DMS53 treated with DMSO at 0.1 percent for 48 hours (cell line): ENCODE measurements at regions not wholly inside any gene's neighbourhood (a gene's known extent, or its start where the extent isn't known, plus 50 kb on each side); places are given as distances from the start of the nearest gene placed in this dataset.
"Not testable (repeated sequence)": the region's sequence is repeated elsewhere in the genome, so short reads cannot be mapped to it uniquely, and the experiment has no call there.

Experiments
- DNase-seq: peaks from one replicate; lab custom pipeline; 2025; ENCODE audit not compliant: unreplicated experiment; lab: John Stamatoyannopoulos, UW

DNA sequence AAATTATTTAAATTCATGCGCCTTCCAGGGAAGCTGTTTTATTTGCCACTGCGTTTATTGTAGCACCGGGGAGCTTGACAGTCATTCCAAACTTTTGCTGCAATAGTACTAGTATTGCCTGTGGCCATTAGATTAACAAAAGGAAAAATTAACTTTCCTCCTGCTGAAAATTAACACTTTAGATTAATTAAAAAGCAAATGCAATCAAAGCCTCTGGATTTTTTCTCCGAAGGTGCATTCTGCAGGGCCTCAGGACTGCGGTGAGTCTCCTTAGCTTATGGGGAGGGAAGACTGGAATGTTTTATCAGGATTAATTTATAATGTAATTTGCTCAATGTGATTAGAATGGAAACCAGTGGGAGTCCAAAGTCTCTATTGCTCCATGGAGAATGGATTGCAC is 456.4 kb upstream of the CFAP20DC start:
- DNase-seq = no peak

DNA sequence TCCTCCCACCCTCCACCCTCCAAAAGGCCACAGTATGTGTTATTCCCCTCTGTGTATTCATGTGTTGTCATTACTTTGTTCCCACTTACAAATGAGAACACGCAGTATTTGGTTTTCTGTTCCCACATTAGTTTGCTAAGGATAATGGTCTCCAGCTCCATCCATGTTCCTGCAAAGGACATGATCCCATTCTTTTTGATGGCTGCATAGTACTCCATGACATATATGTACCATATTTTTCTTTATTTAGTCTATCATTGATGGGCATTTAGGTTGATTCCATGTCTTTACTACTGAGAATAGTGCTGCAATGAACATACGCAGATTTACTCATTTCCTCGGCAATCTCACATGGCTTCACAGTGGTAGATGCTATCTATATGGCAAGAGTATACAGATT is 453.6 kb upstream of the CFAP20DC start:
- no peak for DNase-seq

GRCh38 chr3:59502806-59503205 is 453.0 kb upstream of the CFAP20DC start:
- DNase-seq = no peak

- DNase-seq = no peak
Observed at GRCh38 chr3:59499954-59500353, 450.1 kb upstream of the CFAP20DC start.

DNA sequence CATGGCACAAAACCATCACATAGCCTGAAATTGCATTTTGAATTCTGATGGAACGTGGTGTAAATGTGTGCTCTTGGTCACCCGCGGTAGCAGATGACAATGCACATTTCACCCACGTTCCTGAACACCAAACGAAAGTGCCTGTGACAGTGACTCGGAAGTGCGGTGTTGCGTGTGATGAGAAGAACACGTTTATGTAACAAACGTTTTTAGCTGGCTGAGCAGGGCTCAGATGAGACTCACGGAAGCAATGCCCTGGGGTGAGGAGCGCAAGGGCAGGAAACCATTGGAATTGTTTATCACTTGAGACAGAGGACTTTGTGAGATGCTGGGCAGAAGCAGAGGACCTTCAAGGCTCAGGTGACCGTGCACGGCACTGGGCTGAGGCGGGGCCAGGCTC is 449.2 kb upstream of the CFAP20DC start:
- DNase-seq = no peak

DNA sequence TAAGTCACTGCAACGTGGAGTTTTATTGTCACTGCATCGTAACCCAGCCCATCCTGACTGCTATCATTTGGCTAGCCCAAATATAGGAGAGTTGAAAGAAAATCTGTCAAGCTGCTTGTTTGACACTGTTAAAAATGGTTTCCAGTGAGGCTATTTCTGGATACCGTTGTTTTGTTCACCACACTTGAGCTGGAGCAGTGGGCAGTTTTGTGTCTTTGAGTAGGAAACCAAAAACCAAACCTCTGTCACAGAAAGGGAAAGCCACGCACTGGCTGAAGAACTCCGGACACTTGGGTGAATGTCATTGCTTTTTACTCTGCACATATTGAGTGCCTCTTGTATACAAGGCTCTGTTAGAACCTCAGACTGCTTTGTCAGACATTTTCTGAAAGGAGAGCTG is 446.4 kb upstream of the CFAP20DC start:
- DNase-seq = no peak

DNA sequence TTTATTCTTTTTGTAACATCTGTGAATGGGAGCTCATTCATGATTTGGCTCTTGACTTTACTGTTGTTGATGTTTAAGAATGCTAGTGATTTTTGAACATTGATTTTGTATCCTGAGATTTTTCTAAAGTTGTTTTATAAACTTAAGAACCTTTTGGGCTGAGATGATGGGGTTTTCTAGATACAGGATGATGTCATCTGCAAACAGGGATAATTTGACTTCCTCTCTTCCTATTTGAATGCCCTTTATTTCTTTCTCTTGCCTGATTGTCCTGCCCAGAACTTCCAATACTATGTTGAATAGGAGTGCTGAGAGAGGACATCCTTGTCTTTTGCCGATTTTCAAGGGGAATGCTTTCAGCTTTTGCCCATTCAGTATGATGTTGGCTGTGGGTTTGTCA is 445.1 kb upstream of the CFAP20DC start:
- DNase-seq = not testable (repeated sequence)

DNA sequence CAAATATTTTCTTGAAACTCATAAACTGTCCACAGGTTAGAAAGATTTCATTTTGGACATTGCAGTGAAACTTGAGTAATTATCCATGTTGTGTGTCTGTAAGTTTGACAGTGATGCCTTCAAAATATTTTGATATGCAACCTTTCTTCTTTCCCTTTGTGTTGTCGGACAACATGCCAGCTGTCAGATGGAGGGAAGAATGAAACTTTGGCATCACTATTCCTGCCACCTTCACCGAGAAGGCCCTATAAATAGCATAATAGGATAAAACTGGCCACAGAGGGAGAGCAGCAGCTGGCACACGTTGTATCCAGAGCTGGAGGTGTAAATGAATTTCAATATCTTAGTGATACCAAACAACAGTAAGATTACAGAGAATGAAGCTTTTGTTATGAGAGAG is 436.7 kb upstream of the CFAP20DC start:
- DNase-seq = no peak

DNA sequence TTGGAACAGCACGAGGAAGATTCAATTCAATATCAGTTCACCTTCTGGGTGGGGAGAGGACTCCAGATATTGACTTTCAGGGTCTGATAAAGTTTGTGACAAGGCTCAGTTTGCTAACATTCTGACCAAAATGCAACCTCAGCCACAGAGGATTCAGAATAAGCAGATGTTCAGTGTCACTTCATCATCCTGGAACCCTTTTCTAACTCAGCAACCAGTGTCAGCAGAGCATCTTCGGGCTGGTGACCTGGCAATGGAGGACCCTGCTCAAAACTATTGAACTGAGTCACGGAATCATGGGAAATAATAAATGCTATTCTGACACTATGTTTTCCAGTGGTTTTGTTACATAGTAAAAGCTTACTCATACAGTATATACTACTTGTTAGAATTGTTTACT is 433.4 kb upstream of the CFAP20DC start:
- no peak for DNase-seq

- DNase-seq = no peak
Observed at GRCh38 chr3:59482684-59483083, 432.9 kb upstream of the CFAP20DC start.

- no peak for DNase-seq
Observed at GRCh38 chr3:59481776-59482400, 432.1 kb upstream of the CFAP20DC start.

DNA sequence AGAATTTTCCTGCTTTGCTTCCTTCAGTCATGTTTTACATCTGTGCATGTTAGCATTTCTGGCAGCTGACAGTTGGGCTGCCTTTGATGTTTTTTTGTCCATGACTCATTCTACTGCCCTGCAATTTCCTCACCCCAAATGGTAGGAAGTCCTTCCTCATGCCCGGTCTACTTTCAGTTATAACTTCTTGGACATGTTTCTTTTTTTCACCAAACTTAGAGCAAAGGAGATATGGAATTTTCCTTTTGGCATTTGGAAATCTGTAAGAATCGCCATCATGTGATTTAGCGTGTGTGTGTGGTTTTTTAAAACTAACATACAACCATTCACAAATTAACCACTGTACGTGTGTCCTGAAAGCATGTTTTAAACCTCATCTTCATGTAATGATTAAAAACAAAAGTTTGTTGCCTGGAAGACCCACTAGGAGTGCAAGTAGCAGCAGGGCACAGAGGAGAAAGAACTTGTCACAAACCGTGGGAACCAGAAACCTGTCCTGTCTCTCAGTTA is 430.7 kb upstream of the CFAP20DC start:
- DNase-seq = no peak

DNA sequence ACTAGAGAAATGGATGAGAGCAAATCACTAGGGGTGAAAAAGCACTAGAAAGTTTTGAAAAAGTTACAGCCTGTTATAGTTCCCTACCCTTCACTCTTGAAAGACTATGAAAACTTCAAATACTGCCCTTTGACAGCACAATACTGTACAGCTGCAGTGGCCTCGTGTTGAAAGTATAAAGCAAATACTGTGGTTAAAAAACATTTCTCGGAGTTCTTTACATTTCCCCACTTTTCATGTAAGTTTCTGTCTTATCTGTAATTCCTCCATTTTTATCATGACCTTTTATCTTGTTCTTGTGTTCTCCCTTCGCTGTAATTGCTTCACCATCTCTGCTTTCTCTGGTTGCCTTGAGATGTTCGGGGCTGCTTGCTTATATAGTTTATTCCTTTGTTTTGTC is 423.8 kb upstream of the CFAP20DC start:
- no peak for DNase-seq

DNA sequence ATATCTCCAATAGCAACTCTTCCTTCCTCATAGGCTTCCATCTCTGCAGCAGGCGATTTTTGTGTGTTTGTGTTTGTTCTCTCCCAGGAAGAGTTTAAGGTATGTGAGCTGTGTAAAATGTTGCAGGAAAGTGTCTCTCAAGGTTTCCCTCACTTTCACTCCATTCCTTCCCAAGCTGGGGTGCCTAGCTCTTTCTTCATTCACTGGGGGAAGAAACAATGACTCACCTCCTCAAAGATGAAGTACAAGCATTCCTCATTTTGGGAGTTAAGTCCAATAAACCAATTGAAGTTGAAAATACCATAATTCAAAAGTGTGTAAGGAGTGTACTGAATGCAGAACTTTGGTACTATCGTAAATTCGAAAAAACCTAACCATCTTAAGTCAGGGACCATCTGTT is 422.7 kb upstream of the CFAP20DC start:
- no peak for DNase-seq

- no peak for DNase-seq
Observed at GRCh38 chr3:59469948-59470723, 420.3 kb upstream of the CFAP20DC start.

- DNase-seq = no peak
Observed at GRCh38 chr3:59467476-59467875, 417.7 kb upstream of the CFAP20DC start.

- no peak for DNase-seq
Observed at GRCh38 chr3:59464187-59464586, 414.4 kb upstream of the CFAP20DC start.

DNA sequence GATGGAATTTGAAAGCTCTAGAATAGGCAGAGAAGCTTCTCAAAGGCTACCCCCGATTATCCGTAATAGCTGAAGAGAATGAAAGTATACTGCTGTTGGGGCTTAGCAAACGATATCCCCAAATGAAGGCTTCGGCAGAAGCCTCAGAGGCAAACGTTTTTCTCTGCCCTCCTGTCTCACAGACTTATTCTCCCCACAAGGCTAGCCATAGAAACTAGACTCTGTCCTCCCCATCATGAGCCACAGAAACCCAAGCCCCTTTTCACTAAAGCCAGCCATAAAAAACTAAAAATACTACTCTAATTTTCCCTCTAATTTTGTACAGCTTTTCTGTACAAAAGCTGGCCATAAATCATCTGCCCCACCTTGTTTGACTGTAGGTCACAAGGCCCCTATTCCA is 413.4 kb upstream of the CFAP20DC start:
- DNase-seq = no peak

DNA sequence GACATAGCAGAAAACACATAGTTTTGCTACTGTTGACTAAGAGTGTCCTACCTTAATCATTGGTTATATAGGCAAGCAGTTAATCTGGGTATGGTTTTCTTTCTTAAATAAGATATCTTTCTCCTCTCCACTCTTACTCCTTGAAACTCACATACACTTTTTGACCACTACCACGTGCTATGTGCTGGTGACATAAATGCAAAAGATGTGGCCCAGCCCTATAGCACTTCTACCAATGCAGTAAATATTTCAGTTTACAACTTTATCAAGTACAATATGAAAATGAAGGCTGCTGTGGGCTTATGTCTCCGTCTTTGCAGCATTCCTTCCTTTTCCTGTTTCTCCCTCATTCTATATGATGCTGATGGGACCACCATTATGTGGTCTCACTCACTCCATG is 410.2 kb upstream of the CFAP20DC start:
- DNase-seq = no peak

DNA sequence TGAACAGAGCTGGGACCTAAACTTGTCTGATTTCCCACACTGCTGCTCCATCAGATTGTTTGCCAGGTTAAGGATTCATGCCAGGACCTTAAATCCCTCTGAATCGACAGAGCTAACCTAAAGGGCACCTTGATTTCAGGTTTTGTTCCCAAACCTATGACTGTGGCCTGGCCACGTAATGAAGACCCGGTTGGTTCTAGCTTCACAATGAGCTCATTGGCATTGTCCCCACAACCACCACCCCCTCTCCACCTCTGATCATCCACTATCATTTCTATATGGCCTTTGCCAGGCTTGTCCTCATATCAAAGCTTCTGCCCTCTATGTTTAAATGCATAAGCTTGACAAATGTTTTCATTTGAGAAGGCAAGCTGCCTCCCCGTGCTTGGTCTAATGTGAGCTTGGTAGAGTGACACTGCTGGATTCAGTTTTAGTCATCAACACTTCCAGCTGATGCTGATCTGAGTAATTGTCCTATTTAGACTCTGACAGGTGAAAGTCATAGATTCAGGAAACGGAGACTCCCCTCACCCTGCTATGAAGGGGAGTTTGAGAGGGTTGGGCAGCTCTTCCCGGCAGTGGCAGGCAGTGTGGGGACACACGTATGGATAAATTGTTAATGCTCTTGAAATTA is 407.1 kb upstream of the CFAP20DC start:
- no peak for DNase-seq

- no peak for DNase-seq
Observed at GRCh38 chr3:59451800-59452746, 402.2 kb upstream of the CFAP20DC start.
